WTC11 (cell line): ENCODE measurements at regions not wholly inside any gene's neighbourhood (a gene's known extent, or its start where the extent isn't known, plus 50 kb on each side); places are given as distances from the start of the nearest gene placed in this dataset.

ENCODE experiments used
- ATAC-seq: fragments of 200-7000 bp; cut with Tn5 transposase; 2 replicates; pipeline ENCODE4 v1.10.0; 2021; ENCODE audit warnings: mild to moderate bottlenecking, moderate library complexity
- CTCF ChIA-PET: fragments of 300-600 bp; sonication (Branson Sonifier 250); formaldehyde crosslinking; loops from one replicate; lab custom pipeline; 2021; ENCODE audit warnings: antibody characterized with exemption; lab: Charles Lee
- POLR2A ChIA-PET: fragments of 350-600 bp; sonication (Branson Sonifier 250); formaldehyde crosslinking; loops from one replicate; lab custom pipeline; 2021; ENCODE audit warnings: antibody characterized with exemption; lab: Charles Lee
- DNase-seq: peaks from one replicate; pipeline ENCODE4 v3.0.0; 2021; ENCODE audit warnings: low spot score
- H3K27ac Mint-ChIP-seq: 2 replicates; pipeline ENCODE4 v1.8.0; 2021; ENCODE audit warnings: mixed read lengths
- H3K27me3 Mint-ChIP-seq: 2 replicates; pipeline ENCODE4 v1.8.0; 2021; ENCODE audit warnings: low read depth, mild to moderate bottlenecking, moderate library complexity, mixed read lengths
- H3K36me3 Mint-ChIP-seq: 2 replicates; pipeline ENCODE4 v1.8.0; 2021; ENCODE audit warnings: mixed read lengths
- H3K4me1 Mint-ChIP-seq: 2 replicates; pipeline ENCODE4 v1.8.0; 2022; ENCODE audit warnings: mixed read lengths
- H3K4me3 Mint-ChIP-seq: 2 replicates; pipeline ENCODE4 v1.8.0; 2021; ENCODE audit warnings: mild to moderate bottlenecking, moderate library complexity, mixed read lengths
- H3K9me3 Mint-ChIP-seq: 2 replicates; pipeline ENCODE4 v1.8.0; 2021; ENCODE audit warnings: mixed read lengths
- AFF4 ChIP-seq: sonication (generic); formaldehyde crosslinking; IDR thresholded peaks from 2 replicates; pipeline ENCODE4 v1.8.1; 2023; ENCODE audit warnings: mild to moderate bottlenecking, missing genetic modification reagents, borderline replicate concordance
- ELF4 ChIP-seq: sonication (generic); formaldehyde crosslinking; IDR thresholded peaks from 2 replicates; pipeline ENCODE4 v1.8.1; 2022; ENCODE audit warnings: low read depth, mild to moderate bottlenecking, moderate library complexity, missing genetic modification reagents
- ERG ChIP-seq: fragments of 250-450 bp; sonication (Bioruptor Pico); IDR thresholded peaks from 2 replicates; pipeline ENCODE4 v1.8.0; 2021; ENCODE audit warnings: mild to moderate bottlenecking
- FOXP4 ChIP-seq: sonication (generic); formaldehyde crosslinking; IDR thresholded peaks from 2 replicates; pipeline ENCODE4 v1.8.0; 2022; ENCODE audit warnings: mild to moderate bottlenecking, missing genetic modification reagents
- GRHL2 ChIP-seq: fragments of 250-450 bp; sonication (Bioruptor Pico); IDR thresholded peaks from 2 replicates; pipeline ENCODE4 v1.8.0; 2022; ENCODE audit warnings: mild to moderate bottlenecking, moderate library complexity; ENCODE audit not compliant: insufficient replicate concordance, severe bottlenecking
- GTF2I ChIP-seq: fragments of 250-450 bp; sonication (Bioruptor Pico); conservative IDR thresholded peaks from 2 replicates; pipeline ENCODE4 v1.4.0; 2021; ENCODE audit warnings: mild to moderate bottlenecking
- HMGXB4 ChIP-seq: sonication (generic); formaldehyde crosslinking; IDR thresholded peaks from 2 replicates; pipeline ENCODE4 v1.8.1; 2023; ENCODE audit warnings: mild to moderate bottlenecking, moderate library complexity, missing genetic modification reagents
- IRF2 ChIP-seq: sonication (generic); formaldehyde crosslinking; IDR thresholded peaks from 2 replicates; pipeline ENCODE4 v1.8.0; 2022; ENCODE audit warnings: low read depth, missing genetic modification reagents, borderline replicate concordance
- JAZF1 ChIP-seq: fragments of 250-450 bp; sonication (Bioruptor Pico); IDR thresholded peaks from 2 replicates; pipeline ENCODE4 v1.9.0; 2021; ENCODE audit warnings: moderate library complexity, mild to moderate bottlenecking, inconsistent platforms
- MAX ChIP-seq: sonication (generic); formaldehyde crosslinking; IDR thresholded peaks from 2 replicates; pipeline ENCODE4 v1.8.0; 2022; ENCODE audit warnings: mild to moderate bottlenecking, missing genetic modification reagents
- PREB ChIP-seq: sonication (generic); formaldehyde crosslinking; IDR thresholded peaks from 2 replicates; pipeline ENCODE4 v1.8.1; 2022; ENCODE audit warnings: mild to moderate bottlenecking, missing genetic modification reagents, moderate library complexity, borderline replicate concordance
- RELA ChIP-seq: sonication (generic); formaldehyde crosslinking; IDR thresholded peaks from 2 replicates; pipeline ENCODE4 v1.8.1; 2022; ENCODE audit warnings: missing genetic modification reagents, mild to moderate bottlenecking, borderline replicate concordance
- RORB ChIP-seq: fragments of 250-450 bp; sonication (Bioruptor Pico); IDR thresholded peaks from 2 replicates; pipeline ENCODE4 v1.9.0; 2021; ENCODE audit warnings: mild to moderate bottlenecking
- SMAD3 ChIP-seq: sonication (generic); formaldehyde crosslinking; IDR thresholded peaks from 2 replicates; pipeline ENCODE4 v1.8.0; 2022; ENCODE audit warnings: missing genetic modification reagents, mild to moderate bottlenecking, borderline replicate concordance
- SOX15 ChIP-seq: fragments of 250-450 bp; sonication (Bioruptor Pico); IDR thresholded peaks from 2 replicates; pipeline ENCODE4 v1.9.0; 2021; ENCODE audit warnings: mild to moderate bottlenecking
- STAT6 ChIP-seq: sonication (generic); formaldehyde crosslinking; conservative IDR thresholded peaks from 2 replicates; pipeline ENCODE4 v1.8.1; 2023; ENCODE audit warnings: mild to moderate bottlenecking, low read depth, missing genetic modification reagents, moderate library complexity
- ZMAT4 ChIP-seq: fragments of 250-450 bp; sonication (Bioruptor Pico); IDR thresholded peaks from 2 replicates; pipeline ENCODE4 v1.9.0; 2021; ENCODE audit warnings: mild to moderate bottlenecking
- ZNF138 ChIP-seq: sonication (generic); formaldehyde crosslinking; conservative IDR thresholded peaks from 2 replicates; pipeline ENCODE4 v1.8.1; 2022; ENCODE audit warnings: mild to moderate bottlenecking, moderate library complexity, missing genetic modification reagents
- ZNF425 ChIP-seq: fragments of 250-450 bp; sonication (Bioruptor Pico); conservative IDR thresholded peaks from 2 replicates; pipeline ENCODE4 v1.9.0; 2021; ENCODE audit warnings: mild to moderate bottlenecking

- Mint-ChIP-seq H3K9me3 (peaks cover 16% of the 10 kb centered on the region), H3K4me3 (no peak overlapping the region), H3K36me3 (peaks cover 6% of the 10 kb centered on the region), H3K27me3 (no peaks in the 10 kb centered on the region), H3K27ac (no peak overlapping the region), H3K4me1 (peaks cover 5% of the 10 kb centered on the region)
- DNase-seq (no peak), ATAC-seq (no peak)
- ChIA-PET CTCF (no interaction called here), POLR2A (no interaction called here)
- TF ChIP-seq ELF4 (CRISPR knock-in tag) (no peak), ZNF138 (no peak), FOXP4 (CRISPR knock-in tag) (no peak), IRF2 (CRISPR knock-in tag) (no peak)
These were observed 158.1 kb upstream of the B3GAT2 start for GRCh38 chr6:71114986-71115385.

GRCh38 chr6:71119560-71119959, 162.7 kb upstream of the B3GAT2 start:
- POLR2A ChIA-PET, result no interaction called here
- DNase-seq (no peak), ATAC-seq (no peak)
- Mint-ChIP-seq H3K4me3 (no peak overlapping the region), H3K27me3 (no peaks in the 10 kb centered on the region), H3K4me1 (peaks cover 2% of the 10 kb centered on the region), H3K27ac (no peak overlapping the region), H3K36me3 (peaks cover 8% of the 10 kb centered on the region), H3K9me3 (peaks cover 32% of the 10 kb centered on the region)
- CTCF ChIA-PET, result no interaction called here
- TF ChIP-seq SOX15 (no peak), RORB (CRISPR knock-in tag) (no peak), GTF2I (CRISPR knock-in tag) (no peak), JAZF1 (CRISPR knock-in tag) (no peak), SMAD3 (CRISPR knock-in tag) (no peak), ZNF425 (CRISPR knock-in tag) (no peak), ZMAT4 (CRISPR knock-in tag) (no peak), GRHL2 (CRISPR knock-in tag) (no peak), ERG (CRISPR knock-in tag) (no peak), MAX (no peak), STAT6 (no peak), RELA (no peak), ELF4 (CRISPR knock-in tag) (no peak), HMGXB4 (CRISPR knock-in tag) (no peak), PREB (CRISPR knock-in tag) (no peak), AFF4 (CRISPR knock-in tag) (no peak)
